Bronchial epithelial cell (primary cell): ENCODE measurements at regions not wholly inside any gene's neighbourhood (a gene's known extent, or its start where the extent isn't known, plus 50 kb on each side); places are given as distances from the start of the nearest gene placed in this dataset.

Experiments
- DNase-seq: peaks from one replicate; pipeline ENCODE4 v3.0.0-alpha.2; 2010; ENCODE audit warnings: low read depth
- FAIRE-seq: peaks from 2 replicates; lab custom pipeline; 2011; peaks lifted over from hg19 to GRCh38; lab: Jason Lieb, UNC
- H3K27me3 ChIP-seq: 2 replicates; pipeline ENCODE4 v1.5.1; 2011; ENCODE audit warnings: low read length; ENCODE audit not compliant: control insufficient read depth, insufficient read depth
- H3K36me3 ChIP-seq: 2 replicates; pipeline ENCODE4 v1.5.1; 2011; ENCODE audit warnings: low read length; ENCODE audit not compliant: control insufficient read depth, insufficient read depth
- H3K4me3 ChIP-seq: 2 replicates; pipeline ENCODE4 v1.5.1; 2011; ENCODE audit warnings: mild to moderate bottlenecking, low read depth, low read length, control low read depth
- TF ChIP-seq, protein P1 (sequence below): IDR thresholded peaks from 2 replicates; pipeline ENCODE4 v1.5.1; 2011; ENCODE audit warnings: mild to moderate bottlenecking, moderate library complexity, low read length, control low read depth, inconsistent platforms; ENCODE audit not compliant: insufficient read depth, severe bottlenecking

DNA sequence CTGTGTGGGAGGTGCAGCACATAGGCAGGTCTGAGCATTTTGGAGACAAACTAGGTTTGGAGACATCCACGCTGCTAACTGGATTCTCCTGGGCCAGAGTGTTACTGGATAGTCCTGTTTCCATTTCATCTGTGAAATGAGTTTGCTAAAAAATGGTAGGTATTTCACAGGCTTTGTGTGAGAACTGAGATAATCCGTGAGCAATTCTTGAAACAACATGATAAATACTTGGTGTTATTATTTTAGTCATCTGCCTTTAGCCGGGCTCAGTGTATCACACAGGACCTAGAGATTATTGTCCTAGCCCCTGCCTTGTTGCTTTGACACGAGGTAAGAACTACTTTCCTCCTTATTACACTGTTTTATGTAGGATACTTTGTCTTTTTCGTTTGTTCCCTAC lies 63.0 kb downstream of the PRR18 start:
- DNase-seq (no peak), FAIRE-seq (no peak)
- Histone ChIP-seq H3K36me3 (no peaks in the 10 kb centered on the region), H3K27me3 (no peaks in the 10 kb centered on the region), H3K4me3 (no peak overlapping the region)
- TF ChIP-seq, protein P1, sequence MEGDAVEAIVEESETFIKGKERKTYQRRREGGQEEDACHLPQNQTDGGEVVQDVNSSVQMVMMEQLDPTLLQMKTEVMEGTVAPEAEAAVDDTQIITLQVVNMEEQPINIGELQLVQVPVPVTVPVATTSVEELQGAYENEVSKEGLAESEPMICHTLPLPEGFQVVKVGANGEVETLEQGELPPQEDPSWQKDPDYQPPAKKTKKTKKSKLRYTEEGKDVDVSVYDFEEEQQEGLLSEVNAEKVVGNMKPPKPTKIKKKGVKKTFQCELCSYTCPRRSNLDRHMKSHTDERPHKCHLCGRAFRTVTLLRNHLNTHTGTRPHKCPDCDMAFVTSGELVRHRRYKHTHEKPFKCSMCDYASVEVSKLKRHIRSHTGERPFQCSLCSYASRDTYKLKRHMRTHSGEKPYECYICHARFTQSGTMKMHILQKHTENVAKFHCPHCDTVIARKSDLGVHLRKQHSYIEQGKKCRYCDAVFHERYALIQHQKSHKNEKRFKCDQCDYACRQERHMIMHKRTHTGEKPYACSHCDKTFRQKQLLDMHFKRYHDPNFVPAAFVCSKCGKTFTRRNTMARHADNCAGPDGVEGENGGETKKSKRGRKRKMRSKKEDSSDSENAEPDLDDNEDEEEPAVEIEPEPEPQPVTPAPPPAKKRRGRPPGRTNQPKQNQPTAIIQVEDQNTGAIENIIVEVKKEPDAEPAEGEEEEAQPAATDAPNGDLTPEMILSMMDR = no peak

DNA sequence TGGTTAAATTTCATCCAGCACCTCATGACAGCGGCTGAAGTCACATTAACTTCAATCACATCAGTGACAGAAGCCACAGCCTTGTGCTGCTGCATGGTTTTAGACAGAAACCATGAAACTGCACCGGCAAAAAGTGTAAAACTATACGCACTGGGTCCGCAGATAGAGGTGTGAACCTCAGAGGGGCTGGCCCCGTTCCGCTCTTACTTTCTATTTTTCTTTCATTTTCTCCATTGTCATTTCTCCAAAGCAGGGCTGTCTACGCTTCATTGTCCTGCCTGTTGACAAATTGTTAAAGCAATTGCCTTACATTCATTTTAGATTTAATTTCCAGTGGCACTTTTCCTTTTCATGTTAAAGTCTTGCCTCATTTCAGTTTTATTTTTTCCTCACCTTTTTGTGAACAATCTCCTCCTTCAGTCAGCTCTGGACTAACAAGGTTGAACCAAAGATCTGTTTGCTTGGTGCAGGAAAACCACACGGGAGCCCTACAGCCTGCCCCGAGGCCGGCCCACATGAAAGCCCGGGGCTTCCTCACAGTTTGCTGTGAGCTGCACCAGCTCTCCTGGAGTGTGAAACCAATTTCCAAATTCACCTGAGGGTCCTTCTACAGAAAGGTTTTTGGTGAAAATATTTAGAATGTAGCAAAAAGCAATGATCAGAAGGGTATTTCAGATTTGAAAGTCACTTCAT lies 63.7 kb downstream of the PRR18 start:
- Histone ChIP-seq H3K27me3 (no peaks in the 10 kb centered on the region), H3K36me3 (no peaks in the 10 kb centered on the region), H3K4me3 (no peak overlapping the region)
- DNase-seq (no peak), FAIRE-seq (no peak)
- TF ChIP-seq, protein P1 = no peak

DNA sequence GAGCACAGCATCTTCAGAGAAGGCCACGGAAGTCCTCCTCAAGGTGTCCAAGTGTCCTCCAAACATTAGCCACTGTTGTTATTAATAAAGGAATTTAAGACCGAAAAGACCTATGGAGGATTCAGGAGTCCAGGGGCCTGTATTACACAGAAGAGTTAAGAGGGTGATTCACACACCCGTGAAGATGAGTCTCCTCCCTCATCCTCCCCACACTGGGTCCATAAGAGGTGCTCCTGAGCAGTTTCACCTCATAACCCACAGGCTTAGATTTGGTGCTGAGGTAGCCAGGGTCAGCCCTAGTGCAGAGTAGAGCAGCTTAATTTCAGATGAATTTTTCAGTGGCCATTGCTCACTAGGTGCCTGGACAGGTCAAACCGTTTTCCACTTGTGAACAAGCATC lies 65.3 kb downstream of the PRR18 start:
- no peaks in the 10 kb centered on the region for H3K36me3 ChIP-seq
- FAIRE-seq (no peak), DNase-seq (no peak)

DNA sequence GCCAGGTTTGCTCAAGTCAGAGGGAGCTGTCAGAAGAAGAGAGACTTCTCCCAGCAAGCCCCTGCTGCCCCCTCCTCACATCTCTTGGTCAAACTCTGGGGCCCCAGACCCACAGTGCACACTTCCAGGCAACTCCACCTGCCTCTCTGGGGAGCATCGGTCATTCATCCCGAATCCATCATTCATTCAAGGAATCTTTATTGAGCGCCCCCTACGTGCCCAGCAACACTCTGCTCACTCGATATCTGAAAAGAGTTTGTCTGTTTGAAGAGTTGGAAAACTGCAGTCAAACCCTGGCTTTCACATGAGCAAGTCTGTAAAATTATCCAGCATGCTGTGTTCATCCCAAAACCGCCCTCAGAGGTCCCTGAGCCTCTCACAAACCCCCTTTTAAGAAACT lies 66.2 kb downstream of the PRR18 start:
- Histone ChIP-seq H3K36me3 (no peaks in the 10 kb centered on the region), H3K4me3 (no peak overlapping the region), H3K27me3 (no peaks in the 10 kb centered on the region)
- DNase-seq (no peak), FAIRE-seq (no peak)
- TF ChIP-seq, protein P1 = no peak

More for the DNA sequence above, 65.3 kb downstream of the PRR18 start:
- TF ChIP-seq, protein P1 = no peak
- Histone ChIP-seq H3K27me3 (no peaks in the 10 kb centered on the region), H3K4me3 (no peak overlapping the region)

DNA sequence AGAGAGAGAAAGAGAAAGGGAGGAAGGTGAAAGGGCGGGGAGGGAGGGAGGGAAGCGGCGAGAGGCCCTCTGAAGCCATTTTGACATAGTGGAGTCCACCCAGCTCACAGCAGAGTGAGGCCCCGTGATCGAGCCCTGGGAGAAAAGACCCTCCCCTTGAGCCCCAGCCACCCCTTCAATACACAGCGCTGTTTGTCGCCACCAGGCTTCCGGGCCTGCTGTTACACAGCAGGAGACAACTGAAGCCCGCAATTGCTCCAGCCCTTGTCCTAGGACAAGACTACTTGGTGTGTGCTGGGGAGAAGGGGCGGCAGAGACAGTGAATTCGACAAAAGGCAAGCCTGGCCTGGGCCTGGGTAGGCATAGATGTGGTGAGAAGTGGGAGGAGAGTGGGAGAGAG lies 67.3 kb downstream of the PRR18 start:
- TF ChIP-seq, protein P1 = no peak
- H3K36me3 ChIP-seq = no peaks in the 10 kb centered on the region
- DNase-seq (no peak), FAIRE-seq (no peak)
- H3K27me3 ChIP-seq = no peaks in the 10 kb centered on the region
- no peak overlapping the region for H3K4me3 ChIP-seq

DNA sequence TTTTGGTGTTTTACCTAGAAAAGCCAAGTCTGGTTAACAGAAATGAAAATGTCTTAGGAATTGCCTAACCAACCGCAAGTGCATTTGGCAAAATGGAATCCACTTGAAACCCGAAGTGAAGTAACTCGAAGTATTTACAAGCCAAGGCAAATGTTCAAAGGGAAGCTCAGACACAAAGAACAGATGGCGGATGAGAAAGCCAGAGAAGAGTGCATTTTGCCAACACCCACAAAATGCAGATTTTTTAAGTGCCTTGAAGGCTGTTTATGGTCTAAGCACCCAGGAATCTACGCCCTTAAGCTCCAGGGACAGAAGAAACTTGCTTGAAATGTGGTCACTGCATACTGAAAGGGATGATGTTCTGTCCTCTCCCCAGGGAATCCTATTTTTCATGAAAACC lies 70.0 kb upstream of the TBXT start:
- DNase-seq = no peak
- H3K36me3 ChIP-seq = no peaks in the 10 kb centered on the region
- TF ChIP-seq, protein P1 = no peak
- no peak overlapping the region for H3K4me3 ChIP-seq
- no peaks in the 10 kb centered on the region for H3K27me3 ChIP-seq
- FAIRE-seq = no peak
